IMR-90 (cell line): ENCODE measurements at regions not wholly inside any gene's neighbourhood (a gene's known extent, or its start where the extent isn't known, plus 50 kb on each side); places are given as distances from the start of the nearest gene placed in this dataset.

Experiments
- ATAC-seq: fragments of 200-7000 bp; cut with Tn5 transposase; 2 replicates; pipeline ENCODE4 v1.9.1; 2020; ENCODE audit warnings: low read depth, mild to moderate bottlenecking, moderate library complexity
- BruUV-seq: library from RNA; stranded (reverse); fragments of 400-500 nt; replicated peaks from 2 replicates; lab custom pipeline; 2021; lab: Mats Ljungman, UMichigan
- CTCF ChIA-PET: fragments of 300-600 bp; formaldehyde crosslinking; extraction: SDS; loops from one replicate; lab custom pipeline; 2021; ENCODE audit warnings: antibody characterized with exemption; lab: Yijun Ruan, JAX
- POLR2A ChIA-PET: fragments of 300-600 bp; sonication (Branson Sonifier 250); formaldehyde crosslinking; loops from one replicate; lab custom pipeline; 2022; ENCODE audit warnings: antibody characterized with exemption; ENCODE audit not compliant: unreplicated experiment; lab: Charles Lee
- DNase-seq: peaks from one replicate; pipeline ENCODE4 v3.0.0; 2013
- H2AFZ ChIP-seq: replicated peaks from 2 replicates; pipeline ENCODE3; 2013; ENCODE audit warnings: low read length, mild to moderate bottlenecking; ENCODE audit not compliant: poor library complexity
- H2AK5ac ChIP-seq: 2 replicates; pipeline ENCODE4 v1.6.1; 2013; ENCODE audit warnings: low read depth, low read length, inconsistent platforms
- H2AK9ac ChIP-seq: replicated peaks from 2 replicates; pipeline ENCODE3; 2013; ENCODE audit warnings: mild to moderate bottlenecking, low read depth, low read length, moderate library complexity; ENCODE audit not compliant: poor library complexity
- H2BK120ac ChIP-seq: 2 replicates; pipeline ENCODE4 v1.6.1; 2013; ENCODE audit warnings: low read depth, low read length, inconsistent platforms
- H2BK15ac ChIP-seq: 3 replicates; pipeline ENCODE4 v1.6.1; 2013; ENCODE audit warnings: low read depth, low read length, inconsistent platforms
- H2BK20ac ChIP-seq: 2 replicates; pipeline ENCODE4 v1.6.1; 2013; ENCODE audit warnings: low read depth, mild to moderate bottlenecking, inconsistent platforms, low read length, moderate library complexity
- H2BK5ac ChIP-seq: 2 replicates; pipeline ENCODE4 v1.6.1; 2013; ENCODE audit warnings: mild to moderate bottlenecking, low read depth, low read length, inconsistent platforms; ENCODE audit not compliant: poor library complexity, severe bottlenecking
- H3K14ac ChIP-seq: replicated peaks from 2 replicates; pipeline ENCODE4 v1.6.1; 2013; ENCODE audit warnings: low read depth, low read length, inconsistent platforms
- H3K18ac ChIP-seq: 2 replicates; pipeline ENCODE4 v1.6.1; 2013; ENCODE audit warnings: low read depth, low read length, control low read depth
- H3K23ac ChIP-seq: 2 replicates; pipeline ENCODE4 v1.6.1; 2013; ENCODE audit warnings: low read depth, low read length, inconsistent platforms
- H3K27ac ChIP-seq: 2 replicates; pipeline ENCODE4 v1.5.1; 2013; ENCODE audit warnings: mild to moderate bottlenecking, control low read depth, low read length; ENCODE audit not compliant: insufficient read depth
- H3K27me3 ChIP-seq: 2 replicates; pipeline ENCODE4 v1.6.1; 2013; ENCODE audit warnings: low read length; ENCODE audit not compliant: control insufficient read depth, insufficient read depth
- H3K36me3 ChIP-seq: 2 replicates; pipeline ENCODE4 v1.6.1; 2013; ENCODE audit warnings: low read length, mixed read lengths; ENCODE audit not compliant: control insufficient read depth, insufficient read depth
- H3K4ac ChIP-seq: 2 replicates; pipeline ENCODE4 v1.6.1; 2013; ENCODE audit warnings: low read depth, low read length, inconsistent platforms
- H3K4me1 ChIP-seq: 2 replicates; pipeline ENCODE4 v1.6.1; 2013; ENCODE audit warnings: low read length, mixed read lengths; ENCODE audit not compliant: control insufficient read depth, insufficient read depth
- H3K4me2 ChIP-seq: 2 replicates; pipeline ENCODE4 v1.6.1; 2013; ENCODE audit warnings: low read depth, mild to moderate bottlenecking, control low read depth, low read length, moderate library complexity
- H3K4me3 ChIP-seq: 2 replicates; pipeline ENCODE4 v1.5.1; 2013; ENCODE audit warnings: low read depth, mild to moderate bottlenecking, control low read depth, low read length, moderate library complexity; ENCODE audit not compliant: insufficient read depth
- H3K56ac ChIP-seq: 2 replicates; pipeline ENCODE4 v1.6.1; 2013; ENCODE audit warnings: low read length, inconsistent platforms; ENCODE audit not compliant: insufficient read depth; ENCODE audit errors: extremely low read depth
- H3K79me1 ChIP-seq, 2 experiments: 2 replicates each; pipeline ENCODE4 v1.6.1; 2013; ENCODE audit warnings: low read length in 2 of 2, inconsistent platforms in 1 of 2, low read depth in 1 of 2
- H3K9ac ChIP-seq: 2 replicates; pipeline ENCODE4 v1.6.1; 2013; ENCODE audit warnings: low read depth, low read length, control low read depth
- H3K9me1 ChIP-seq: 2 replicates; pipeline ENCODE4 v1.6.1; 2013; ENCODE audit warnings: low read length, inconsistent platforms; ENCODE audit not compliant: insufficient read depth
- H3K9me3 ChIP-seq: 2 replicates; pipeline ENCODE4 v1.6.1; 2013; ENCODE audit warnings: low read length; ENCODE audit not compliant: control insufficient read depth, insufficient read depth
- H4K20me1 ChIP-seq: 2 replicates; pipeline ENCODE4 v1.6.1; 2013; ENCODE audit warnings: low read length, inconsistent platforms; ENCODE audit not compliant: insufficient read depth
- H4K5ac ChIP-seq: 2 replicates; pipeline ENCODE4 v1.6.1; 2013; ENCODE audit warnings: mild to moderate bottlenecking, low read depth, low read length, control low read depth
- H4K8ac ChIP-seq, 2 experiments: 2 replicates each; pipeline ENCODE4 v1.6.1; 2013; ENCODE audit warnings: low read depth in 2 of 2, low read length in 2 of 2, control low read depth in 1 of 2, inconsistent platforms in 1 of 2
- H4K91ac ChIP-seq: 2 replicates; pipeline ENCODE4 v1.6.1; 2013; ENCODE audit warnings: low read depth, low read length, inconsistent platforms; ENCODE audit not compliant: insufficient read depth
- BHLHE40 ChIP-seq: fragments of 150-350 bp; IDR thresholded peaks from 2 replicates; pipeline ENCODE4 v1.6.1; 2016; ENCODE audit warnings: mild to moderate bottlenecking, low read depth, low read length
- CEBPB ChIP-seq: IDR thresholded peaks from 2 replicates; pipeline ENCODE4 v1.6.1; 2012; ENCODE audit warnings: low read depth, low read length, improper control_type of control experiment
- CHD1 ChIP-seq: IDR thresholded peaks from 2 replicates; pipeline ENCODE4 v1.6.1; 2012; ENCODE audit warnings: low read depth, low read length, improper control_type of control experiment
- FOS ChIP-seq: fragments of 150-350 bp; IDR thresholded peaks from 2 replicates; pipeline ENCODE4 v1.6.1; 2016; ENCODE audit warnings: low read depth, low read length
- MAFK ChIP-seq: IDR thresholded peaks from 2 replicates; pipeline ENCODE4 v1.6.1; 2012; ENCODE audit warnings: low read depth, low read length, improper control_type of control experiment
- MAZ ChIP-seq: IDR thresholded peaks from 2 replicates; pipeline ENCODE4 v1.6.1; 2012; ENCODE audit warnings: low read depth, mild to moderate bottlenecking, low read length, improper control_type of control experiment, moderate library complexity, borderline replicate concordance
- MXI1 ChIP-seq: IDR thresholded peaks from 2 replicates; pipeline ENCODE4 v1.6.1; 2012; ENCODE audit warnings: low read depth, mild to moderate bottlenecking, low read length, moderate library complexity, borderline replicate concordance
- NFE2L2 ChIP-seq: fragments of 150-350 bp; IDR thresholded peaks from 2 replicates; pipeline ENCODE4 v1.6.1; 2016; ENCODE audit warnings: low read depth, mild to moderate bottlenecking, low read length
- POLR2A ChIP-seq: IDR thresholded peaks from 2 replicates; pipeline ENCODE4 v1.6.1; 2012; ENCODE audit warnings: mild to moderate bottlenecking, low read depth, low read length
- RAD21 ChIP-seq: IDR thresholded peaks from 2 replicates; pipeline ENCODE4 v1.6.1; 2012; ENCODE audit warnings: low read length, improper control_type of control experiment
- RCOR1 ChIP-seq: IDR thresholded peaks from 2 replicates; pipeline ENCODE4 v1.6.1; 2012; ENCODE audit warnings: mild to moderate bottlenecking, low read length, improper control_type of control experiment; ENCODE audit not compliant: insufficient replicate concordance
- RFX5 ChIP-seq: IDR thresholded peaks from 2 replicates; pipeline ENCODE4 v1.8.0; 2012; ENCODE audit warnings: low read depth, mild to moderate bottlenecking, low read length, moderate library complexity
- SMC3 ChIP-seq: fragments of 150-350 bp; IDR thresholded peaks from 2 replicates; pipeline ENCODE4 v1.6.1; 2016; ENCODE audit warnings: low read depth, mild to moderate bottlenecking, antibody characterized with exemption, low read length, moderate library complexity
- WGBS, 2 experiments: methylation state at CpG; one replicate each; pipeline versions ENCODE4 v1.1.5 to v1.1.7; 2013; ENCODE audit warnings: missing lambda C conversion rate in 2 of 2; ENCODE audit not compliant: insufficient read length in 1 of 2; ENCODE audit errors: extremely low coverage in 2 of 2; 5-methylcytosine and 5-hydroxymethylcytosine counted together
- dilution Hi-C: fragments of 300-500 bp; cut with HindIII; formaldehyde crosslinking; loops from one replicate; pipeline ENCODE4 v1.14.3; 2018; ENCODE audit warnings: low sequenced_read_pairs; ENCODE audit not compliant: unreplicated experiment
- in situ Hi-C: fragments of 300-500 bp; cut with MboI; formaldehyde crosslinking; loops from 3 replicates; pipeline ENCODE4 v1.14.3; 2019; ENCODE audit warnings: low sequenced_read_pairs, inconsistent platforms, mixed read lengths
- intact Hi-C: fragments of 100-400 bp; cut with micrococcal nuclease; formaldehyde crosslinking; loops from 2 replicates; pipeline ENCODE4 v1.10.0; 2022
- TF ChIP-seq, protein P1 (sequence below): fragments of 150-350 bp; IDR thresholded peaks from 2 replicates; pipeline ENCODE4 v1.6.1; 2016; ENCODE audit warnings: low read depth, mild to moderate bottlenecking, low read length, moderate library complexity, borderline replicate concordance
- TF ChIP-seq, protein P2 (sequence below): fragments of 150-350 bp; IDR thresholded peaks from 2 replicates; pipeline ENCODE4 v1.6.1; 2017; ENCODE audit warnings: mild to moderate bottlenecking, antibody characterized with exemption, low read length, low read depth
- TF ChIP-seq, protein P3 (sequence below): conservative IDR thresholded peaks from 2 replicates; pipeline ENCODE4 v1.5.1; 2012; ENCODE audit warnings: mild to moderate bottlenecking, low read depth, low read length, improper control_type of control experiment

DNA sequence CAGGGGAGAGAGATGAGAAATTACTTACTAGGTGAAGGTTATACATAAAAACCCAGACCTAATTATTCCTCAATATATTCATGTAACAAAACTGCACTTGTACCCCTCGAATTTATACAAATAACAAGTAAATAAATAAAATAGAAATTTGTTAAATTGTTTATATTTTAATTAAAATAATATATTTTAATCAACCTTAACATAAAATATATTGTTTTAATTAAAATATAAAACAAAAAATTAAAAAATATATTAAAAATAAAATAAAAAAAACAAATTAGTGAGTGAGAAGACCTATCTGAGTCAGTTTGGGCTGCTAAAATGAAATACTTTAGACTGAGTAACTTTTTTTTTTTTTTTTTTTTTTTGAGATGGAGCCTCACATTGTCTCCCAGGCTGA is 87.4 kb upstream of the PCDH7 start:
- Histone ChIP-seq H3K4me2 (no peak overlapping the region), H2AK9ac (no peak overlapping the region), H4K8ac (no peak overlapping the region), H2BK15ac (no peak overlapping the region), H3K36me3 (no peaks in the 10 kb centered on the region), H3K18ac (no peak overlapping the region), H2BK120ac (no peak overlapping the region), H2AFZ (no peak overlapping the region), H3K56ac (no peak overlapping the region), H3K27me3 (no peaks in the 10 kb centered on the region), H2AK5ac (no peak overlapping the region), H3K23ac (no peak overlapping the region), H3K4me1 (no peaks in the 10 kb centered on the region), H3K14ac (no peak overlapping the region), H3K9me3 (peaks cover 2% of the 10 kb centered on the region; the same call in 1 of the 2 replicates), H4K91ac (no peak overlapping the region), H4K20me1 (no peaks in the 10 kb centered on the region), H3K4me3 (no peak overlapping the region), H2BK20ac (no peak overlapping the region), H3K9me1 (no peaks in the 10 kb centered on the region), H2BK5ac (no peak overlapping the region), H3K9ac (no peak overlapping the region), H3K79me1 (no peaks in the 10 kb centered on the region), H3K4ac (no peak overlapping the region), H3K27ac (no peak overlapping the region), H4K5ac (no peak overlapping the region)
- no peak for ATAC-seq
- intact Hi-C loops (no loop called here), dilution Hi-C loops (no loop called here), in situ Hi-C loops (no loop called here)
- ChIA-PET POLR2A (no interaction called here), CTCF (no interaction called here)
- no CpG with 5 or more reads among the region's 1 CpG for WGBS, 2 experiments
- no TSS peak for BruUV-seq
- no peak for TF ChIP-seq MXI1
- no peak for TF ChIP-seq BHLHE40
- TF ChIP-seq, protein P1, sequence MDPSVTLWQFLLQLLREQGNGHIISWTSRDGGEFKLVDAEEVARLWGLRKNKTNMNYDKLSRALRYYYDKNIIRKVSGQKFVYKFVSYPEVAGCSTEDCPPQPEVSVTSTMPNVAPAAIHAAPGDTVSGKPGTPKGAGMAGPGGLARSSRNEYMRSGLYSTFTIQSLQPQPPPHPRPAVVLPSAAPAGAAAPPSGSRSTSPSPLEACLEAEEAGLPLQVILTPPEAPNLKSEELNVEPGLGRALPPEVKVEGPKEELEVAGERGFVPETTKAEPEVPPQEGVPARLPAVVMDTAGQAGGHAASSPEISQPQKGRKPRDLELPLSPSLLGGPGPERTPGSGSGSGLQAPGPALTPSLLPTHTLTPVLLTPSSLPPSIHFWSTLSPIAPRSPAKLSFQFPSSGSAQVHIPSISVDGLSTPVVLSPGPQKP, result no peak
- TF ChIP-seq, protein P2, sequence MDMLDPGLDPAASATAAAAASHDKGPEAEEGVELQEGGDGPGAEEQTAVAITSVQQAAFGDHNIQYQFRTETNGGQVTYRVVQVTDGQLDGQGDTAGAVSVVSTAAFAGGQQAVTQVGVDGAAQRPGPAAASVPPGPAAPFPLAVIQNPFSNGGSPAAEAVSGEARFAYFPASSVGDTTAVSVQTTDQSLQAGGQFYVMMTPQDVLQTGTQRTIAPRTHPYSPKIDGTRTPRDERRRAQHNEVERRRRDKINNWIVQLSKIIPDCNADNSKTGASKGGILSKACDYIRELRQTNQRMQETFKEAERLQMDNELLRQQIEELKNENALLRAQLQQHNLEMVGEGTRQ, result no peak
- TF ChIP-seq SMC3, result no peak
- TF ChIP-seq RAD21, result no peak
- TF ChIP-seq POLR2A, result no peak
- no peak for TF ChIP-seq CEBPB
- TF ChIP-seq NFE2L2, result no peak
- no peak for TF ChIP-seq FOS
- TF ChIP-seq, protein P3, sequence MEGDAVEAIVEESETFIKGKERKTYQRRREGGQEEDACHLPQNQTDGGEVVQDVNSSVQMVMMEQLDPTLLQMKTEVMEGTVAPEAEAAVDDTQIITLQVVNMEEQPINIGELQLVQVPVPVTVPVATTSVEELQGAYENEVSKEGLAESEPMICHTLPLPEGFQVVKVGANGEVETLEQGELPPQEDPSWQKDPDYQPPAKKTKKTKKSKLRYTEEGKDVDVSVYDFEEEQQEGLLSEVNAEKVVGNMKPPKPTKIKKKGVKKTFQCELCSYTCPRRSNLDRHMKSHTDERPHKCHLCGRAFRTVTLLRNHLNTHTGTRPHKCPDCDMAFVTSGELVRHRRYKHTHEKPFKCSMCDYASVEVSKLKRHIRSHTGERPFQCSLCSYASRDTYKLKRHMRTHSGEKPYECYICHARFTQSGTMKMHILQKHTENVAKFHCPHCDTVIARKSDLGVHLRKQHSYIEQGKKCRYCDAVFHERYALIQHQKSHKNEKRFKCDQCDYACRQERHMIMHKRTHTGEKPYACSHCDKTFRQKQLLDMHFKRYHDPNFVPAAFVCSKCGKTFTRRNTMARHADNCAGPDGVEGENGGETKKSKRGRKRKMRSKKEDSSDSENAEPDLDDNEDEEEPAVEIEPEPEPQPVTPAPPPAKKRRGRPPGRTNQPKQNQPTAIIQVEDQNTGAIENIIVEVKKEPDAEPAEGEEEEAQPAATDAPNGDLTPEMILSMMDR, result no peak
- no peak for TF ChIP-seq CHD1
- no peak for TF ChIP-seq MAZ
- TF ChIP-seq RCOR1, result no peak
- no peak for TF ChIP-seq RFX5
- TF ChIP-seq MAFK, result no peak
- no peak for DNase-seq
